BLaER1 treated with 17β-estradiol and CSF1 and Interleukin-3, amounts not matched to agents 10 nM and 100 nM (cell line): ENCODE measurements at regions not wholly inside any gene's neighbourhood (a gene's known extent, or its start where the extent isn't known, plus 50 kb on each side); places are given as distances from the start of the nearest gene placed in this dataset.

ENCODE experiments used
- H3K27ac ChIP-seq, 11 experiments: shearing (Covaris generic); formaldehyde crosslinking; 2 replicates each; pipeline ENCODE4 v1.8.1; 2022
- H3K27me3 ChIP-seq, 11 experiments: shearing (Covaris generic); formaldehyde crosslinking; 2 replicates each; pipeline ENCODE4 v1.8.1; 2022
- H3K36me3 ChIP-seq, 11 experiments: shearing (Covaris generic); formaldehyde crosslinking; 2 replicates each; pipeline ENCODE4 v1.8.1; 2022
- H3K4me1 ChIP-seq, 10 experiments: shearing (Covaris generic); formaldehyde crosslinking; 2 replicates each; pipeline ENCODE4 v1.8.1; 2022
- H3K4me2 ChIP-seq, 11 experiments: shearing (Covaris generic); formaldehyde crosslinking; 2 replicates each; pipeline ENCODE4 v1.8.1; 2022
- H3K4me3 ChIP-seq, 10 experiments: shearing (Covaris generic); formaldehyde crosslinking; 2 replicates each; pipeline ENCODE4 v1.8.1; 2022
- H3K9ac ChIP-seq, 11 experiments: shearing (Covaris generic); formaldehyde crosslinking; 2 replicates each; pipeline ENCODE4 v1.8.1; 2022
- H3K9me3 ChIP-seq, 11 experiments: shearing (Covaris generic); formaldehyde crosslinking; replicated peaks in 1 of 11; 2 replicates each; pipeline ENCODE4 v1.8.1; 2022
- H4K20me1 ChIP-seq, 11 experiments: shearing (Covaris generic); formaldehyde crosslinking; 2 replicates each; pipeline ENCODE4 v1.8.1; 2022
- Cebpa-rat ChIP-seq, 11 experiments: shearing (Covaris generic); IDR thresholded peaks; 2 replicates each; pipeline ENCODE4 v1.8.1; 2022

- Histone ChIP-seq H3K9ac (no peak overlapping the region), H3K9me3 (peaks cover 0 to 18% (median 5%) of the 10 kb centered on the region in 11 experiments; a peak in 9 of 22 replicates), H3K27ac (no peak overlapping the region), H3K36me3 (no peaks in the 10 kb centered on the region), H4K20me1 (no peaks in the 10 kb centered on the region), H3K4me1 (no peaks in the 10 kb centered on the region), H3K27me3 (no peaks in the 10 kb centered on the region), H3K4me2 (no peak overlapping the region), H3K4me3 (no peak overlapping the region)
- no peak for TF ChIP-seq Cebpa-rat (IDR thresholded peaks at IDR 0.05)
Observed at GRCh38 chr6:12522347-12522746, 194.2 kb upstream of the PHACTR1 start.

GRCh38 chr6:12523726-12524125 is 192.8 kb upstream of the PHACTR1 start:
- TF ChIP-seq Cebpa-rat (IDR thresholded peaks at IDR 0.05): no peak
- Histone ChIP-seq H3K9me3 (peaks cover 0 to 18% (median 5%) of the 10 kb centered on the region in 11 experiments; a peak in 9 of 22 replicates), H3K27me3 (no peaks in the 10 kb centered on the region), H3K27ac (no peak overlapping the region), H3K4me1 (no peaks in the 10 kb centered on the region), H3K36me3 (no peaks in the 10 kb centered on the region), H3K9ac (no peak overlapping the region), H4K20me1 (no peaks in the 10 kb centered on the region), H3K4me2 (no peak overlapping the region), H3K4me3 (no peak overlapping the region)

GRCh38 chr6:12525276-12525675 is 191.3 kb upstream of the PHACTR1 start:
- H3K27ac ChIP-seq: no peak overlapping the region
- no peaks in the 10 kb centered on the region for H3K4me1 ChIP-seq
- no peaks in the 10 kb centered on the region for H3K27me3 ChIP-seq
- peaks cover 0 to 18% (median 5%) of the 10 kb centered on the region in 11 experiments; a peak in 9 of 22 replicates for H3K9me3 ChIP-seq
- H3K9ac ChIP-seq: no peak overlapping the region
- no peak overlapping the region for H3K4me3 ChIP-seq
- no peaks in the 10 kb centered on the region for H4K20me1 ChIP-seq
- H3K36me3 ChIP-seq: no peaks in the 10 kb centered on the region
- TF ChIP-seq Cebpa-rat (IDR thresholded peaks at IDR 0.05): no peak
- H3K4me2 ChIP-seq: no peak overlapping the region

DNA sequence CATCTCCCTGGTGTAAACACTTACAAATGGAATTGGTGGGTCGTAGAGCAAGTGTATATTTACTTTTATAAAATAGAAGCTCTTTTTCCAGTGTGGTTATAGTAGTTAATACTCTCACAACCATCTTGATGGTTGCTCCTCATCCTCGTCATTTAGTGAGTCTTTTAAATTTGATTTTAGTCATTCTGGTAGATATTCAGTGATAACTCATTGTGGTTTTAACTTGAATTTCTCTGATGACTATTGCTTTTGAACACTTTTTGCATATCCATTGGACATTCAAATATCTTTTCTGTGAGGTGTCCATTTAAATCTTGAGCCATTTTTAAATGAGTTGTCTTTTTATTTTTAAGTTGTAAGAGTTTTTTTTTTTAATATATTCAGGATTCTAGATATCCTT is 189.2 kb upstream of the PHACTR1 start:
- no peaks in the 10 kb centered on the region for H3K4me1 ChIP-seq
- no peak overlapping the region for H3K4me3 ChIP-seq

GRCh38 chr6:12528136-12528535 is 188.4 kb upstream of the PHACTR1 start:
- H3K4me1 ChIP-seq: no peaks in the 10 kb centered on the region
- H3K9me3 ChIP-seq: peaks cover 0 to 18% (median 5%) of the 10 kb centered on the region in 11 experiments; a peak in 9 of 22 replicates
- no peaks in the 10 kb centered on the region for H3K36me3 ChIP-seq
- H4K20me1 ChIP-seq: no peaks in the 10 kb centered on the region
- H3K9ac ChIP-seq: no peak overlapping the region
- no peaks in the 10 kb centered on the region for H3K27me3 ChIP-seq
- H3K27ac ChIP-seq: no peak overlapping the region
- no peak overlapping the region for H3K4me3 ChIP-seq
- no peak for TF ChIP-seq Cebpa-rat (IDR thresholded peaks at IDR 0.05)
- H3K4me2 ChIP-seq: no peak overlapping the region

More for the DNA sequence above, 189.2 kb upstream of the PHACTR1 start:
- Histone ChIP-seq H3K4me2 (no peak overlapping the region), H3K9ac (no peak overlapping the region), H3K36me3 (no peaks in the 10 kb centered on the region), H4K20me1 (no peaks in the 10 kb centered on the region), H3K27ac (no peak overlapping the region), H3K27me3 (no peaks in the 10 kb centered on the region), H3K9me3 (peaks cover 0 to 18% (median 5%) of the 10 kb centered on the region in 11 experiments; a peak in 9 of 22 replicates)
- TF ChIP-seq Cebpa-rat (IDR thresholded peaks at IDR 0.05): no peak

DNA sequence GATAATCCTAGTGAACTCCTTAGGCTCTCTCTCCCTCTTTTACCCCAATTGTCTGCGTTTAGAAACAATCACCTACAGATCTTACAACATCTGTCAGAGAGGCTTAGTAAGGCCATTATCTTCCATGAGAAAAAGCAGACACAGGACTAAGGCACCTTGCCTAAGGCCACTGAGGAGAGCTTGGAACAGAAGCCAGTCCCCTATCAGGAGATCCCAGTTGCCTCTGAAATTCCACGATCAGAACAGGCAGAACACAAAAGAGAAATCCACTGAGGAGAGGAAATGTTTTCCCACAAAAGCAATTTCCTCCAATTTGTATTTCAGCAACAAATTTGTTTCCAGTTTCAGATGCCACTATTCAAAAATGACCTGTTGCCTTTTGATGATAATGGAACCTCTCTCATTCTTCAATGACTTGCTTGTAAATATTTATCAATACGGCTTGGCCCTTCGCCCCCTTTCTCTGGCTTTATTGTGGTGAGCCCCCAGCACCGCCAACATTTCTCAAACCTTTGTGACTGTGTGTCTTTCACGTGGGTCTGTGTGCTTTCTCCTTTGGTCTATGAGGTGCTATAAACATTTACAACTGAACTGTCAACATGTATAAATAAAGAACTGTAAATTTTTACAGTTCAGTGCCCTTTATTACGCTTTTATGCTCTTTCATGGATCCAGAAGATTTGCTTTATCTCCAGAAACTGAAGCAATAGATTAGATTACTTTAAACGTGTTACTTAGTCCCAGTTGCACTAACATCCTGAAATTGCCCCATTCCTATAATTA is 187.8 kb upstream of the PHACTR1 start:
- H3K9me3 ChIP-seq: peaks cover 0 to 16% (median 5%) of the 10 kb centered on the region in 11 experiments; a peak in 9 of 22 replicates
- H3K4me3 ChIP-seq: no peak overlapping the region
- H3K27me3 ChIP-seq: no peaks in the 10 kb centered on the region
- no peaks in the 10 kb centered on the region for H3K36me3 ChIP-seq
- no peak overlapping the region for H3K4me2 ChIP-seq
- H3K9ac ChIP-seq: no peak overlapping the region
- H3K27ac ChIP-seq: no peak overlapping the region
- no peaks in the 10 kb centered on the region for H3K4me1 ChIP-seq
- H4K20me1 ChIP-seq: no peaks in the 10 kb centered on the region
- TF ChIP-seq Cebpa-rat (IDR thresholded peaks at IDR 0.05): no peak

- H3K4me2 ChIP-seq: no peak overlapping the region
- no peaks in the 10 kb centered on the region for H4K20me1 ChIP-seq
- H3K9me3 ChIP-seq: peaks cover 0 to 9% (median 5%) of the 10 kb centered on the region in 11 experiments; a peak in 9 of 22 replicates
- H3K4me3 ChIP-seq: no peak overlapping the region
- H3K9ac ChIP-seq: no peak overlapping the region
- no peak overlapping the region for H3K27ac ChIP-seq
- H3K27me3 ChIP-seq: no peaks in the 10 kb centered on the region
- TF ChIP-seq Cebpa-rat (IDR thresholded peaks at IDR 0.05): no peak
- H3K4me1 ChIP-seq: no peaks in the 10 kb centered on the region
- H3K36me3 ChIP-seq: no peaks in the 10 kb centered on the region
Observed at GRCh38 chr6:12529364-12530019, 187.1 kb upstream of the PHACTR1 start.

GRCh38 chr6:12530345-12530744 is 186.2 kb upstream of the PHACTR1 start:
- H3K9ac ChIP-seq: no peak overlapping the region
- peaks cover 0 to under 1% (median 0%) of the 10 kb centered on the region in 11 experiments; a peak in 1 of 22 replicates for H3K9me3 ChIP-seq
- no peaks in the 10 kb centered on the region for H3K4me1 ChIP-seq
- no peaks in the 10 kb centered on the region for H3K36me3 ChIP-seq
- H3K27me3 ChIP-seq: no peaks in the 10 kb centered on the region
- H4K20me1 ChIP-seq: no peaks in the 10 kb centered on the region
- H3K4me3 ChIP-seq: no peak overlapping the region
- H3K4me2 ChIP-seq: no peak overlapping the region
- H3K27ac ChIP-seq: no peak overlapping the region
- TF ChIP-seq Cebpa-rat (IDR thresholded peaks at IDR 0.05): no peak

- Histone ChIP-seq H3K4me3 (no peak overlapping the region), H3K4me1 (no peaks in the 10 kb centered on the region), H3K4me2 (no peak overlapping the region), H3K9ac (no peak overlapping the region), H3K36me3 (no peaks in the 10 kb centered on the region), H3K27me3 (no peaks in the 10 kb centered on the region), H3K9me3 (no peaks in the 10 kb centered on the region), H3K27ac (no peak overlapping the region), H4K20me1 (no peaks in the 10 kb centered on the region)
- TF ChIP-seq Cebpa-rat (IDR thresholded peaks at IDR 0.05): no peak
Observed at GRCh38 chr6:12533586-12533985, 183.0 kb upstream of the PHACTR1 start.
